Peyer's patch (tissue), 4 donors: ENCODE measurements at regions not wholly inside any gene's neighbourhood (a gene's known extent, or its start where the extent isn't known, plus 50 kb on each side); places are given as distances from the start of the nearest gene placed in this dataset.
"Not testable (repeated sequence)": the region's sequence is repeated elsewhere in the genome, so short reads cannot be mapped to it uniquely, and the experiment has no call there.

Experiments used
- DNase-seq, 3 donors: peaks; one replicate each; pipeline ENCODE4 v3.0.0-alpha.2; 2017 to 2019
- H3K27ac ChIP-seq, 4 donors: fragments of 200-600 bp; sonication (generic); one replicate each; pipeline ENCODE4 v1.5.1; 2016 to 2019
- H3K27me3 ChIP-seq, 2 donors: fragments of 200-600 bp; sonication (generic); one replicate each; pipeline ENCODE4 v1.5.1; 2019
- H3K36me3 ChIP-seq, 3 donors: fragments of 200-600 bp; sonication (generic); one replicate each; pipeline ENCODE4 v1.5.1; 2016 to 2019
- H3K4me1 ChIP-seq, 4 donors: fragments of 200-600 bp; sonication (generic); one replicate each; pipeline ENCODE4 v1.5.1; 2016 to 2019
- H3K4me3 ChIP-seq, 4 donors: fragments of 200-600 bp; sonication (generic); 1 replicate in 3 of 4; 2 replicates in 1 of 4; pipeline ENCODE4 v1.5.1; 2016 to 2019; ENCODE audit warnings: mild to moderate bottlenecking in 1 of 4
- H3K9me3 ChIP-seq, 4 donors: fragments of 200-600 bp; sonication (generic); one replicate each; pipeline ENCODE4 v1.5.1; 2016 to 2019; ENCODE audit warnings: mild to moderate bottlenecking in 1 of 4
- CTCF ChIP-seq, 6 experiments: fragments of 450-650 bp in 4 of 6; fragments of 200-600 bp in 2 of 6; sonication (generic) in 1 of 6; IDR thresholded peaks; one replicate each; pipeline ENCODE4 v1.5.1; 2017 to 2019; ENCODE audit warnings: antibody characterized with exemption in 6 of 6, mild to moderate bottlenecking in 3 of 6, moderate library complexity in 1 of 6
- POLR2A ChIP-seq, 2 donors: fragments of 450-650 bp; IDR thresholded peaks; one replicate each; pipeline ENCODE4 v1.5.1; 2017; ENCODE audit warnings: antibody characterized with exemption in 2 of 2, mild to moderate bottlenecking in 2 of 2, moderate library complexity in 2 of 2

DNA sequence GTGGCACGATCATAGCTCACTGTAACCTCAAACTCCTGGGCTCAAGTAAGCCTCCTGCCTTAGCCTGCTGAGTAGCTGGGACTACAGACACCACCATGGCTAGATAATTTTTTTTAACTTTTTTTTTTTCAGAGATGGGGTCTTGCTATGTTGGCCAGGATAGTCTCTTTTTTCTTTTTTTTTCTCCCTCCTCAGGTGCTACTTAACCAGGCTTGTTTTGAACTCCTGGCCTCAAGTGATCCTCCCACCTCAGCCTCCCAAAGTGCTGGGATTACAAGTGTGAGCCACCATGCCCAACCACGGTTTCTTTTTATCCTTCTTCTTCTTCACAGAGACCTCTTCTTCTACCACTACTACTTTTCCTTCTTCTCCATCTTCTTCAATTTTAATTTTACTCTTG lies 53.8 kb upstream of the MAP4 start:
- no peaks in the 10 kb centered on the region for H3K9me3 ChIP-seq
- no peaks in the 10 kb centered on the region for H3K36me3 ChIP-seq
- TF ChIP-seq CTCF (IDR thresholded peaks at IDR 0.05) (no peak), POLR2A (IDR thresholded peaks at IDR 0.05) (no peak)
- peaks cover 0 to 16% (median 0%) of the 10 kb centered on the region in 4 donors for H3K4me1 ChIP-seq
- H3K27ac ChIP-seq, result no peak overlapping the region
- no peak overlapping the region for H3K4me3 ChIP-seq
- no peaks in the 10 kb centered on the region for H3K27me3 ChIP-seq
- DNase-seq, result no peak

- TF ChIP-seq CTCF (IDR thresholded peaks at IDR 0.05) (no peak), POLR2A (IDR thresholded peaks at IDR 0.05) (no peak)
- Histone ChIP-seq H3K27me3 (no peaks in the 10 kb centered on the region), H3K9me3 (no peaks in the 10 kb centered on the region), H3K4me3 (no peak overlapping the region), H3K27ac (peak overlapping the region in 2 of 4 donors; percentile 31 to 46), H3K36me3 (no peaks in the 10 kb centered on the region), H3K4me1 (peaks cover 0 to 21% (median 0%) of the 10 kb centered on the region in 4 donors)
- no peak for DNase-seq
Measured at GRCh38 chr3:48069339-48069738, 53.1 kb upstream of the MAP4 start.

DNA sequence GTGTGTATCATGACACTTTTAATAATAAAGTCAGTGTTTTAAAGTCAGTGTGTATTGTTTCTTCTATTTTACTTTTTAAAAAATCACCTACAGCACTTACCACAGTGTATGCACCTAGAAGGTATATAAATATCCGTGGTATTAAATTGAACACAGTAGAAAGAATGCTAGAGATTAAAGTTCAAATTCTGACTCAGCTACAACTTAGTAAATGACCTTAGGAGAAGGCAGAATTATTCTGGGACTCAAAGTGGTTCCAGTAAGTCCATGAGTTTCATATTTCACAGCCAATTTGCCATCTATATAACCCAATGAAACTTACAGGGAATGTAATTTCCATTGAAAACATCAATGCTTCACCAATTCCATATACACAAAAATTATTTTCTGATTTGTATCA lies 52.7 kb upstream of the MAP4 start:
- Histone ChIP-seq H3K4me1 (peaks cover 0 to 22% (median 0%) of the 10 kb centered on the region in 4 donors), H3K27ac (peak overlapping the region in 2 of 4 donors; percentile 31 to 46)

GRCh38 chr3:48068320-48068719 lies 52.1 kb upstream of the MAP4 start:
- not testable (repeated sequence) for H3K27me3 ChIP-seq, DNase-seq, H3K9me3 ChIP-seq, H3K4me3 ChIP-seq, H3K36me3 ChIP-seq
- peaks cover 0 to 22% (median 0%) of the 10 kb centered on the region in 4 donors for H3K4me1 ChIP-seq
- peak overlapping the region in 2 of 4 donors; percentile 31 to 46 for H3K27ac ChIP-seq

More for the DNA sequence above, 52.7 kb upstream of the MAP4 start:
- Histone ChIP-seq H3K4me3 (no peak overlapping the region), H3K9me3 (no peaks in the 10 kb centered on the region), H3K36me3 (no peaks in the 10 kb centered on the region), H3K27me3 (no peaks in the 10 kb centered on the region)
- no peak for DNase-seq
- TF ChIP-seq POLR2A (IDR thresholded peaks at IDR 0.05), result no peak
- no peak for TF ChIP-seq CTCF (IDR thresholded peaks at IDR 0.05)

DNA sequence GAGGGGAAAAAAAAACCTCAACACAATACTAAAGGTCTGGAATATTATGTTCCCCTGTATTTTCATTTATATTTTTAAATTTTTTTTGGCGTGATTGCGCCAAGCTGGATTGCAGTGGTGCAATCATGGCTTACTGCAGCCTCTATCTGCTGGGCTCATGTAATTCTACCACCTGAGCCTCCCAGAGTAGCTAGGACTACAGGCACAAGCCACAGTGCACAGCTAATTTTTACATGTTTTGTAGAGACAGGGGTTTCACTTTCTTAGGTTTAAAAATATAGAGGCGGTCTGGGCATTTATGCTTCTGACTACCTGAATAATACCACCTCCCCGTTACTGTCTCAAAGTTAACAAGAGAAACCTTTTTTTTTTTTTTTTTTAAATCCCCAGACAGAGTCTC lies 51.1 kb upstream of the MAP4 start:
- Histone ChIP-seq H3K4me1 (peaks cover 0 to 22% (median 0%) of the 10 kb centered on the region in 4 donors), H3K9me3 (no peaks in the 10 kb centered on the region), H3K27me3 (no peaks in the 10 kb centered on the region), H3K36me3 (no peaks in the 10 kb centered on the region), H3K4me3 (no peak overlapping the region), H3K27ac (no peak overlapping the region)
- DNase-seq, result no peak
- TF ChIP-seq CTCF (IDR thresholded peaks at IDR 0.05) (no peak), POLR2A (IDR thresholded peaks at IDR 0.05) (no peak)
